GM18520 (cell line): ENCODE measurements at regions not wholly inside any gene's neighbourhood (a gene's known extent, or its start where the extent isn't known, plus 50 kb on each side); places are given as distances from the start of the nearest gene placed in this dataset.
A peak's percentile ranks its signal among the peaks of the same experiment; 100 is the strongest.
"Not testable (repeated sequence)": the region's sequence is repeated elsewhere in the genome, so short reads cannot be mapped to it uniquely, and the experiment has no call there.

Source experiments
- ATAC-seq: cut with Tn5 transposase; IDR thresholded peaks from one replicate; pipeline ENCODE4 v1.9.1; 2021; ENCODE audit not compliant: unreplicated experiment

GRCh38 chr1:86798608-86799291 lies 94.4 kb downstream of the SH3GLB1 start:
- ATAC-seq, result peak; percentile 72

- ATAC-seq, result not testable (repeated sequence)
Measured at GRCh38 chr1:86803641-86804040, 99.3 kb downstream of the SH3GLB1 start.

DNA sequence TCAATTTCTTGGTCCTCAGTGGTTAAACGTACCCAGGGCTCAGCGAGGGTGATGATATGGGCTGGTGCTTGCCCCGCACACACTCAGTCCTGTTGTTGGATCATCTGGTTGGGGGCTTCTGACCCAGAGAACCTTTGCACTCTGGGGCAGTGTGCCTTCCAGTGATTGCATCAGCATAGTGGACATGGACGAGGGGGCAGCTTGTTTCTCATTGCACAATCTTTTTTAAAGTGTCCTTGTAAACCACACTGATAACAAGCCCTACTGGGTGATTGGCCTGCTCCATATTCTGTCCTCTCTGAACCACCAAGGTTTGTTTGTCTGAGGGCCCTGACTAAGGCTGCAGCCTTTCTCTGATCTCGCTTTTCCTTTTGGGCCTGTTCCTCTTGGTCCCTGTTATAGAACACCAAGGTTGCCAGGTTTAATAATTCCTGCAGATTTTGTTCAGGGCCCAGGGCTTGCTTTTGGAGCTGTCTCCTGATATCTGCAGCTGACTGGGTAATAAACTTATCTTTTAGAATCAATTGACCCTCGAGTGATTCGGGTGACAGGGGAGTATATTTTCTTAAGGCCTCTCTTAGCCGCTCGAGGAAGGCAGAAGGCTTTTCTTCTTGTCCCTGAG lies 101.6 kb downstream of the SH3GLB1 start:
- ATAC-seq, result not testable (repeated sequence)

DNA sequence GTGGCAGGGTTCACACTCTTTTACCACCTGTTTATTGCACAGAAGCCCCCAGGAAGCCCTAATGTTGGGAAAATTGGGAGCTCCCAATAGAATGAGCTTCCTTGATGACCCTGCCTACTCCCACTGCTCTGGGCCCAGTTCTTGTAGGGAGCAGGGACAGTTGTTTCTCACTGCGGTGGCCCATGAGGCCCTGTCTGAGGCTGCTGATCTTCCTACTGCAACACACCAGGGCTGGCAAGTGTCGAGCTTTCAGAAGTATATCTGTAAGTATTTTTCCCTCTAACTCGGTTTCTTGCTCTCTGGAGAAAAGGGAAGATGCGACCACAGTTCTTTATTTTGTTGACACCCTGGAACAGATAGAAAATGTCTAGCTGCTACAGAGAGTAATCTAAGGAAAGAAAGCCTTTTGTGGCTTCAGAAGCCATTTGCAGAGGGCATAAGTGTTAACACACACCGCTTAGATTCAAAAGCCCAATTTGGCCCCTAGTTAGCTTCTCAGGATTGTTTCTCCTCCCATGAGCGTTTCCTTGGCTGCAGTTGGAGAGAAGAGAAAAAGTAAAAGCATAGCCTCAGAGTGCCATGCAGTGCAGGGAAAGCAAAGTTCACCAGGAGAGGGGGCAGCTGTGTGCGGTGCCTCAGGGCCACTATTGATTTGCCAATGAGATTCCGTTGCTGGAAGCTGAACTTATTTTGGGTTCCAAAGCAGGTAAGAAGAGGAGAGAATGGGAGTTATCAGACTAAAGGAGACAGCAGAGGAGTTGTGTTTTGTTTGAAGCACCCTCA lies 102.6 kb downstream of the SELENOF start:
- ATAC-seq, result no peak

GRCh38 chr1:86812286-86812685 lies 101.6 kb downstream of the SELENOF start:
- no peak for ATAC-seq
